HepG2 (cell line): ENCODE measurements at regions not wholly inside any gene's neighbourhood (a gene's known extent, or its start where the extent isn't known, plus 50 kb on each side); places are given as distances from the start of the nearest gene placed in this dataset.
"Not testable (repeated sequence)": the region's sequence is repeated elsewhere in the genome, so short reads cannot be mapped to it uniquely, and the experiment has no call there.

ENCODE experiments used
- ATAC-seq: fragments of 200-7000 bp; cut with Tn5 transposase; 3 replicates; pipeline ENCODE4 v1.9.1; 2020; ENCODE audit warnings: mild to moderate bottlenecking, moderate library complexity
- BruUV-seq: library from RNA; stranded (reverse); fragments of 400-500 nt; replicated peaks from 2 replicates; lab custom pipeline; 2021; lab: Mats Ljungman, UMichigan
- CTCF ChIA-PET: fragments of 300-600 bp; formaldehyde crosslinking; extraction: SDS; loops from one replicate; lab custom pipeline; 2021; ENCODE audit warnings: low total read pairs, inconsistent platforms, low intra/inter-chr PET ratio; lab: Yijun Ruan, JAX
- POLR2A ChIA-PET: fragments of 350-600 bp; sonication (Branson Sonifier 250); formaldehyde crosslinking; loops from one replicate; lab custom pipeline; 2020; ENCODE audit warnings: antibody characterized with exemption, inconsistent platforms; lab: Yijun Ruan, JAX
- DNase-seq: peaks from one replicate; pipeline ENCODE4 v3.0.0-alpha.2; 2015; ENCODE audit warnings: low spot score
- FAIRE-seq: peaks from 3 replicates; lab custom pipeline; 2011; peaks lifted over from hg19 to GRCh38; lab: Jason Lieb, UNC
- H2AFZ ChIP-seq: one replicate; pipeline ENCODE4 v1.6.1; 2011; ENCODE audit warnings: low read length, inconsistent platforms
- H3K27ac ChIP-seq: fragments of 300-600 bp; 3 replicates; pipeline ENCODE4 v1.8.0; 2011; ENCODE audit warnings: mixed run types, mild to moderate bottlenecking, mixed read lengths, low read length, inconsistent platforms; ENCODE audit not compliant: insufficient read depth; ENCODE audit errors: extremely low read length
- H3K27me3 ChIP-seq, 2 experiments: fragments of 200-600 bp in 1 of 2; 2 replicates in 1 of 2; 3 replicates in 1 of 2; pipeline versions ENCODE4 v1.6.0 to v1.8.0; 2011; ENCODE audit warnings: low read length in 2 of 2, mild to moderate bottlenecking in 2 of 2, moderate library complexity in 2 of 2, inconsistent platforms in 1 of 2; ENCODE audit not compliant: insufficient read depth in 2 of 2, control insufficient read depth in 1 of 2
- H3K36me3 ChIP-seq, 2 experiments: fragments of 200-600 bp in 1 of 2; replicated peaks in 1 of 2; 2 replicates in 1 of 2; 3 replicates in 1 of 2; pipeline versions ENCODE4 v1.5.1 to v1.8.0; 2011; ENCODE audit warnings: low read length in 2 of 2, inconsistent platforms in 1 of 2; ENCODE audit not compliant: insufficient read depth in 2 of 2, control insufficient read depth in 1 of 2
- H3K4me1 ChIP-seq: 2 replicates; pipeline ENCODE4 v1.5.1; 2012; ENCODE audit warnings: low read length, inconsistent platforms; ENCODE audit not compliant: insufficient read depth
- H3K4me2 ChIP-seq: 2 replicates; pipeline ENCODE4 v1.6.0; 2011; ENCODE audit warnings: low read depth, low read length, inconsistent platforms
- H3K4me3 ChIP-seq, 3 experiments: fragments of 200-600 bp in 1 of 3; sonication (generic), shearing (Covaris generic) in 1 of 3; replicated peaks in 1 of 3; 2 replicates each; pipeline ENCODE4 v1.5.1; 2011 to 2016; ENCODE audit warnings: low read length in 3 of 3, inconsistent platforms in 2 of 3, low read depth in 2 of 3, mild to moderate bottlenecking in 2 of 3, control low read depth in 1 of 3, mixed read lengths in 1 of 3; ENCODE audit not compliant: insufficient read depth in 1 of 3
- H3K79me2 ChIP-seq: one replicate; pipeline ENCODE4 v1.6.1; 2011; ENCODE audit warnings: low read length, inconsistent platforms; ENCODE audit not compliant: insufficient read depth
- H3K9ac ChIP-seq: 2 replicates; pipeline ENCODE4 v1.6.0; 2011; ENCODE audit warnings: mild to moderate bottlenecking, low read depth, low read length, inconsistent platforms; ENCODE audit not compliant: insufficient read depth
- H3K9me3 ChIP-seq: 2 replicates; pipeline ENCODE4 v1.5.1; 2012; ENCODE audit warnings: mild to moderate bottlenecking, low read length
- H4K20me1 ChIP-seq: 2 replicates; pipeline ENCODE4 v1.6.0; 2011; ENCODE audit warnings: inconsistent platforms, mild to moderate bottlenecking, low read length, moderate library complexity; ENCODE audit not compliant: insufficient read depth
- BCL6 ChIP-seq: IDR thresholded peaks from 2 replicates; pipeline ENCODE4 v1.6.1; 2016; ENCODE audit warnings: missing genetic modification reagents, missing compliant biosample characterization
- CBFB ChIP-seq: sonication (generic); formaldehyde crosslinking; IDR thresholded peaks from 2 replicates; pipeline ENCODE4 v1.4.0; 2020; ENCODE audit warnings: missing genetic modification reagents
- GATA4 ChIP-seq: sonication (generic); IDR thresholded peaks from 2 replicates; pipeline ENCODE4 v1.6.1; 2016; ENCODE audit warnings: antibody characterized with exemption, low read depth, borderline replicate concordance
- IRF2 ChIP-seq: IDR thresholded peaks from 2 replicates; pipeline ENCODE4 v1.6.1; 2018; ENCODE audit warnings: missing genetic modification reagents, missing compliant biosample characterization
- PAF1 ChIP-seq: IDR thresholded peaks from 2 replicates; pipeline ENCODE4 v1.6.1; 2016; ENCODE audit warnings: missing genetic modification reagents, missing compliant biosample characterization
- RFX1 ChIP-seq: fragments of 450-650 bp; IDR thresholded peaks from 2 replicates; pipeline ENCODE4 v1.6.1; 2017
- TFE3 ChIP-seq: IDR thresholded peaks from 2 replicates; pipeline ENCODE4 v1.6.1; 2016
- ZFAT ChIP-seq: sonication (generic); formaldehyde crosslinking; conservative IDR thresholded peaks from 2 replicates; pipeline ENCODE4 v1.8.1; 2023; ENCODE audit warnings: missing genetic modification reagents, inconsistent platforms
- ZNF510 ChIP-seq: sonication (generic); formaldehyde crosslinking; IDR thresholded peaks from 2 replicates; pipeline ENCODE4 v1.4.0; 2020; ENCODE audit warnings: low read depth, mild to moderate bottlenecking, missing genetic modification reagents
- ZNF816 ChIP-seq: sonication (generic); formaldehyde crosslinking; IDR thresholded peaks from 2 replicates; pipeline ENCODE4 v1.8.0; 2022; ENCODE audit warnings: missing genetic modification reagents, mild to moderate bottlenecking, borderline replicate concordance
- WGBS: methylation state at CpG from one replicate; pipeline ENCODE4 v1.1.6; 2017; ENCODE audit warnings: low lambda C conversion rate; 5-methylcytosine and 5-hydroxymethylcytosine counted together
- in situ Hi-C: cut with HindIII; loops from 2 replicates; pipeline ENCODE4 v1.10.0; 2017; ENCODE audit warnings: low pct_unique_long_range_greater_than_20kb; ENCODE audit not compliant: extremely low pct_ligation_motif_present
- intact Hi-C: fragments of 100-400 bp; cut with micrococcal nuclease; formaldehyde crosslinking; loops from one replicate; pipeline ENCODE4 v1.10.0; 2022; ENCODE audit not compliant: unreplicated experiment

- Histone ChIP-seq H3K79me2 (no peaks in the 10 kb centered on the region), H3K4me2 (no peak overlapping the region), H4K20me1 (no peaks in the 10 kb centered on the region), H2AFZ (no peak overlapping the region), H3K9me3 (peaks cover 48% of the 10 kb centered on the region), H3K27ac (no peak overlapping the region), H3K4me3 (no peak overlapping the region), H3K27me3 (no peaks in the 10 kb centered on the region), H3K9ac (no peak overlapping the region), H3K36me3 (no peaks in the 10 kb centered on the region), H3K4me1 (no peaks in the 10 kb centered on the region)
- ChIA-PET CTCF (no interaction called here), POLR2A (no interaction called here)
- no peak for ATAC-seq
- TF ChIP-seq ZNF510 (no peak), PAF1 (CRISPR knock-in tag) (no peak), GATA4 (no peak), RFX1 (no peak), IRF2 (CRISPR knock-in tag) (no peak), CBFB (CRISPR knock-in tag) (no peak), TFE3 (CRISPR knock-in tag) (no peak), ZNF816 (CRISPR knock-in tag) (no peak), ZFAT (no peak), BCL6 (CRISPR knock-in tag) (no peak)
- FAIRE-seq: no peak
- no TSS peak for BruUV-seq
- in situ Hi-C loops (no loop called here), intact Hi-C loops (no loop called here)
- DNase-seq: no peak
Measured at GRCh38 chr13:54263868-54264267, 1235.3 kb downstream of the OLFM4 start.

- H3K36me3 ChIP-seq, intact Hi-C loops, H4K20me1 ChIP-seq, POLR2A ChIA-PET, H3K27ac ChIP-seq, H3K27me3 ChIP-seq, BruUV-seq, ATAC-seq, H2AFZ ChIP-seq, FAIRE-seq, in situ Hi-C loops, H3K4me3 ChIP-seq, DNase-seq, H3K9ac ChIP-seq, CTCF ChIA-PET, H3K4me1 ChIP-seq, H3K79me2 ChIP-seq, H3K4me2 ChIP-seq: not testable (repeated sequence)
- H3K9me3 ChIP-seq: peaks cover 44% of the 10 kb centered on the region
- WGBS: 0% methylated on average over 6 of the region's 6 CpGs
Measured at GRCh38 chr13:54267253-54267668, 1238.6 kb downstream of the OLFM4 start.

- H3K36me3 ChIP-seq, H2AFZ ChIP-seq, FAIRE-seq, H3K27ac ChIP-seq, DNase-seq, H4K20me1 ChIP-seq, H3K4me3 ChIP-seq, in situ Hi-C loops, H3K4me2 ChIP-seq, intact Hi-C loops, H3K9ac ChIP-seq, H3K79me2 ChIP-seq, BruUV-seq, CTCF ChIA-PET, H3K4me1 ChIP-seq, POLR2A ChIA-PET, H3K27me3 ChIP-seq, ATAC-seq: not testable (repeated sequence)
- H3K9me3 ChIP-seq: peaks cover 38% of the 10 kb centered on the region
- 6% methylated on average over 10 of the region's 11 CpGs for WGBS
Measured at GRCh38 chr13:54268013-54268695, 1239.5 kb downstream of the OLFM4 start.
